BE2C (cell line): ENCODE measurements at regions not wholly inside any gene's neighbourhood (a gene's known extent, or its start where the extent isn't known, plus 50 kb on each side); places are given as distances from the start of the nearest gene placed in this dataset.

ENCODE experiments used
- DNase-seq: peaks from one replicate; pipeline ENCODE4 v3.0.0-alpha.2; 2020
- H3K27me3 ChIP-seq: fragments of 250-450 bp; sonication (Bioruptor Pico); 2 replicates; pipeline ENCODE4 v1.5.1; 2020; ENCODE audit warnings: mild to moderate bottlenecking
- H3K36me3 ChIP-seq: fragments of 250-450 bp; sonication (Bioruptor Pico); 2 replicates; pipeline ENCODE4 v1.5.1; 2020; ENCODE audit warnings: mild to moderate bottlenecking
- H3K4me1 ChIP-seq: fragments of 250-450 bp; sonication (Bioruptor Pico); 2 replicates; pipeline ENCODE4 v1.5.1; 2020
- H3K4me3 ChIP-seq: 2 replicates; pipeline ENCODE4 v1.5.1; 2011; ENCODE audit warnings: low read depth, low read length
- H3K9me3 ChIP-seq: fragments of 250-450 bp; sonication (Bioruptor Pico); 2 replicates; pipeline ENCODE4 v1.5.1; 2020
- CTCF ChIP-seq: IDR thresholded peaks from 2 replicates; pipeline ENCODE4 v1.5.1; 2012; ENCODE audit warnings: mild to moderate bottlenecking, low read depth, low read length

DNA sequence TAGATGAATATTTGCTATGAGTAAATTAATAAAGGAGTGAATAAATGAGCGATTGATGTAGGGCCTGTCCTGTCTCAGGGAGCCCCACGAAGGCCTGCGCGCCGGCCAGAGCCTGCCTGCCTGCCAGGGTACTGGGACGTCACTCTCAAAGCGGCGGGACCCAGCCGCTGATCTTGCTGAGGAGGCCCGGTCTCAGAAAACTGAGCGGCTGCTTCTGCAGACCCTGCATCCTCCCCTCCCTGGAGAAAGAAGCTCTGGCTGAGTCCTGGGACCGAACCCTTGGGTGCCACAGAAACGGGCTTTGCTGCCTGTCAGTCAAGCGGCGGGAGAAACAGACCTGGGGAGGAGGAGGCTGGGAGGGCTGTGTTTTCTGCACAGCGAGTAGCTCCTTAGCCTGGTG, 91.6 kb upstream of the B3GAT1 start:
- peaks cover 3% of the 10 kb centered on the region for H3K27me3 ChIP-seq
- no peaks in the 10 kb centered on the region for H3K36me3 ChIP-seq
- H3K4me3 ChIP-seq = no peak overlapping the region
- H3K4me1 ChIP-seq = no peaks in the 10 kb centered on the region
- no peak for TF ChIP-seq CTCF
- no peaks in the 10 kb centered on the region for H3K9me3 ChIP-seq
- no peak for DNase-seq

GRCh38 chr11:134503100-134503499, 91.1 kb upstream of the B3GAT1 start:
- no peaks in the 10 kb centered on the region for H3K36me3 ChIP-seq
- TF ChIP-seq CTCF = no peak
- H3K9me3 ChIP-seq = no peaks in the 10 kb centered on the region
- H3K4me3 ChIP-seq = no peak overlapping the region
- no peaks in the 10 kb centered on the region for H3K4me1 ChIP-seq
- DNase-seq = no peak
- H3K27me3 ChIP-seq = peaks cover 3% of the 10 kb centered on the region

DNA sequence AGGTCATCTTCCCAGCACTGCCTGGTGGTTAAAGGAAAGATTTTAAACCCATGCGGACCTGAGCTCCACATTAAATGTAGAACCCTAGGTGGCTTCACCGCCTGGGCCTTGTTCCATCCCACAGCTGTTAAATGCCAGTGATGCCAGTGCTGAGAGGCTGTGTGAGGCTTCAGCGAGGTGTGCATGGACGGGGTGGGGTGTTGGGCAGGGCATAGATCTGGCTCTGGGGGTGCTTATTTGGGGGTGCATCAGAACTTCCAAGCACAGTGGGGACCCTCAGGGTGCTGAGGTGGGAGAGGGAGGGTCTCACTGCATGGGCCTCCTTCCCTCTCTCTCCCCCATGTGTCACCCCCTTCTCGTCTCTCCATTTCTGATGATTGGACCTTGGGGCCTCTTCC, 90.1 kb upstream of the B3GAT1 start:
- TF ChIP-seq CTCF = no peak
- Histone ChIP-seq H3K4me1 (no peaks in the 10 kb centered on the region), H3K36me3 (no peaks in the 10 kb centered on the region), H3K27me3 (peaks cover 3% of the 10 kb centered on the region), H3K4me3 (no peak overlapping the region), H3K9me3 (no peaks in the 10 kb centered on the region)
- no peak for DNase-seq

DNA sequence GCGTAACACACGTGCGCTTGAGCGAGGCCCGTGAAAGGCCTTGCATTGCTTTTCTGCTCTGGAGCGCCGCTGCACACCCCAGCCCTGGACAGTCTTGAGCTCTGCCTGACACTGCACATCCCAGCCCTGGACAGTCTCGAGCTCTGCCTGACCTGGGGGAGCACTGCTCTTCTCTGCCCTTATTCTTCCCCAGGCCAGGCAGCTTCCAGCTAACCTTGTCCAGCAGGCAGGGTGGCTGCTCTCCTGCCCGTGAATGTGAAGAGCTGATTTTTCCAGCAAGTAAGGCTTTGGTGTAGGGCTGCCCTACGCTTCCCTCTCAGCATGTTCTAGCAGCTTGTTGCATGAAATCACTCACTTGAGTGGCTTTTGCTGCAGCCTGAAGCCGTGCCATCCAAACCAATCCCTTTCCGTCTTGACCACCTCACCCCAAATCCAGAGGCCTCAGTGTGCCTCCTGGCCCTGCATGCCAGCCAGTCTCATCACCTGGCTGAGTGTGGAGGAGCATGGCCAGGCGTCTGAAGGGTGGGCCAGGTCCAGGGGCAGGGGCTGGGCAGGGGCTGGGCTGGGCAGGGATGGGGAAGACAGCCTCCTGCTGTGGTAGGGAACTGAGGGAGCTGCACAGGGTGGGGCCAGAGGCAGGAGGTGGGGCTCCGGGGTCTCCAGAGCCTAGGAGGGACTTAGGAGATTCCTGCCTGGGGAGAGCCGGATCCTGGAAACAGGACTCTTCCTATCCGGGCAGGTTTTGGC, 89.5 kb upstream of the B3GAT1 start:
- H3K27me3 ChIP-seq = peaks cover 3% of the 10 kb centered on the region
- H3K36me3 ChIP-seq = no peaks in the 10 kb centered on the region
- H3K4me3 ChIP-seq = no peak overlapping the region
- no peak for DNase-seq
- no peaks in the 10 kb centered on the region for H3K4me1 ChIP-seq
- no peak for TF ChIP-seq CTCF
- H3K9me3 ChIP-seq = no peaks in the 10 kb centered on the region

- H3K4me1 ChIP-seq = no peaks in the 10 kb centered on the region
- H3K9me3 ChIP-seq = no peaks in the 10 kb centered on the region
- no peaks in the 10 kb centered on the region; the same call in 1 of the 2 replicates for H3K27me3 ChIP-seq
- no peak overlapping the region for H3K4me3 ChIP-seq
- TF ChIP-seq CTCF = no peak
- no peak for DNase-seq
- H3K36me3 ChIP-seq = no peaks in the 10 kb centered on the region
Measured at GRCh38 chr11:134500621-134501020, 88.6 kb upstream of the B3GAT1 start.

GRCh38 chr11:134499990-134500389, 87.9 kb upstream of the B3GAT1 start:
- no peak for DNase-seq
- no peaks in the 10 kb centered on the region for H3K4me1 ChIP-seq
- no peak overlapping the region for H3K4me3 ChIP-seq
- H3K36me3 ChIP-seq = no peaks in the 10 kb centered on the region
- H3K27me3 ChIP-seq = no peaks in the 10 kb centered on the region
- TF ChIP-seq CTCF = no peak
- no peaks in the 10 kb centered on the region for H3K9me3 ChIP-seq
